PC-3 (cell line): ENCODE measurements at regions not wholly inside any gene's neighbourhood (a gene's known extent, or its start where the extent isn't known, plus 50 kb on each side); places are given as distances from the start of the nearest gene placed in this dataset.

Experiments
- ATAC-seq: fragments of 200-7000 bp; cut with Tn5 transposase; 2 replicates; pipeline ENCODE4 v1.9.1; 2020; ENCODE audit warnings: mild to moderate bottlenecking, moderate library complexity
- BruUV-seq: library from RNA; stranded (reverse); fragments of 400-500 nt; replicated peaks from 2 replicates; lab custom pipeline; 2021; lab: Mats Ljungman, UMichigan
- CTCF ChIA-PET: fragments of 300-600 bp; sonication (Branson Sonifier 250); formaldehyde crosslinking; loops from one replicate; lab custom pipeline; 2022; ENCODE audit warnings: antibody characterized with exemption; lab: Charles Lee
- POLR2A ChIA-PET: fragments of 300-600 bp; sonication (Branson Sonifier 250); formaldehyde crosslinking; loops from one replicate; lab custom pipeline; 2022; ENCODE audit warnings: antibody characterized with exemption; ENCODE audit not compliant: unreplicated experiment; lab: Charles Lee
- DNase-seq: peaks from one replicate; pipeline ENCODE4 v3.0.0-alpha.2; 2015
- H2AFZ ChIP-seq: fragments of 300-600 bp; sonication (generic); 2 replicates; pipeline ENCODE4 v1.6.0; 2016; ENCODE audit warnings: antibody characterized with exemption, low read length
- H3F3A ChIP-seq: fragments of 300-600 bp; sonication (generic); one replicate; pipeline ENCODE4 v1.6.0; 2017; ENCODE audit warnings: antibody characterized with exemption, low read length, control low read depth, mild to moderate bottlenecking; ENCODE audit not compliant: unreplicated experiment
- H3K27ac ChIP-seq: fragments of 300-600 bp; sonication (generic); 2 replicates; pipeline ENCODE4 v1.5.1; 2016; ENCODE audit warnings: mild to moderate bottlenecking, low read length
- H3K27me3 ChIP-seq: fragments of 300-600 bp; sonication (generic); 2 replicates; pipeline ENCODE4 v1.6.1; 2016; ENCODE audit warnings: low read length, mixed read lengths
- H3K36me3 ChIP-seq: fragments of 300-600 bp; sonication (generic); 2 replicates; pipeline ENCODE4 v1.6.1; 2016; ENCODE audit warnings: low read depth, mixed run types, low read length, mixed read lengths
- H3K4me1 ChIP-seq: fragments of 300-600 bp; sonication (generic); 2 replicates; pipeline ENCODE4 v1.5.1; 2016; ENCODE audit warnings: low read length; ENCODE audit not compliant: insufficient read depth
- H3K4me2 ChIP-seq: fragments of 300-600 bp; sonication (generic); 2 replicates; pipeline ENCODE4 v1.6.0; 2016; ENCODE audit warnings: low read length
- H3K4me3 ChIP-seq: fragments of 300-600 bp; sonication (generic); 2 replicates; pipeline ENCODE4 v1.5.1; 2016; ENCODE audit warnings: mild to moderate bottlenecking, low read length, mixed read lengths
- H3K79me2 ChIP-seq: fragments of 300-600 bp; sonication (generic); 2 replicates; pipeline ENCODE4 v1.6.1; 2017; ENCODE audit warnings: low read length, mixed read lengths
- H3K9ac ChIP-seq: fragments of 300-600 bp; sonication (generic); 2 replicates; pipeline ENCODE4 v1.6.0; 2016; ENCODE audit warnings: mild to moderate bottlenecking, low read length
- H3K9me2 ChIP-seq: fragments of 300-600 bp; sonication (generic); replicated peaks from 2 replicates; pipeline ENCODE4 v1.6.1; 2016; ENCODE audit warnings: mixed run types, low read length, mixed read lengths
- H3K9me3 ChIP-seq: fragments of 300-600 bp; sonication (generic); 2 replicates; pipeline ENCODE4 v1.6.1; 2016; ENCODE audit warnings: low read length, mixed read lengths
- H4K20me1 ChIP-seq: fragments of 300-600 bp; sonication (generic); 2 replicates; pipeline ENCODE4 v1.6.1; 2016; ENCODE audit warnings: low read length, mixed read lengths
- EZH2 ChIP-seq: fragments of 300-600 bp; sonication (generic); IDR thresholded peaks from one replicate; pipeline ENCODE4 v1.6.1; 2017; ENCODE audit warnings: antibody characterized with exemption, mild to moderate bottlenecking, low read length; ENCODE audit not compliant: unreplicated experiment
- EZH2phosphoT487 ChIP-seq: fragments of 300-600 bp; sonication (generic); IDR thresholded peaks from 2 replicates; pipeline ENCODE4 v1.6.1; 2018; ENCODE audit warnings: mild to moderate bottlenecking, antibody characterized with exemption, low read length, borderline replicate concordance
- intact Hi-C: fragments of 100-400 bp; cut with micrococcal nuclease; formaldehyde crosslinking; loops from 2 replicates; pipeline ENCODE4 v1.9.0; 2023
- TF ChIP-seq, protein P1 (sequence below): fragments of 300-600 bp; sonication (generic); conservative IDR thresholded peaks from 2 replicates; pipeline ENCODE4 v1.5.1; 2017; ENCODE audit warnings: antibody characterized with exemption, low read depth, mild to moderate bottlenecking, low read length

DNA sequence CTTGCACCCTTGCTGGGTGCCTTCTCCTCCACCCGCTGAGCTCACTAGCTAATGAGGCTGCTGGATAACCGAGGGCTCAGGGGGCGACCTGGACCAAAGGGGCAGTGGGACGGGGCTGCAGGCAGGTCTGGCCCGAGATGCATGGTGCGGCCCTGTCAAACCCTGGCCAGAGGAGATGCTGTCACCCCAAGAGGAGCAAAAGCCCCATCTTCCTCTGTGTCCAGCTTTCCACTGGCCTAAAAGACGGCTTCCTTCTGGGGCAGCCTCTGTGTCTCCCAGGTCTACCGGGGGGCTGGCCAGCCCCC lies 261.8 kb downstream of the TBC1D4 start:
- Histone ChIP-seq H4K20me1 (no peaks in the 10 kb centered on the region), H3F3A (no peaks in the 10 kb centered on the region), H3K9me3 (no peaks in the 10 kb centered on the region), H3K27me3 (no peaks in the 10 kb centered on the region), H3K9ac (no peak overlapping the region), H3K79me2 (no peaks in the 10 kb centered on the region), H3K27ac (no peak overlapping the region), H3K4me1 (peaks cover 11% of the 10 kb centered on the region; the same call in 1 of the 2 replicates), H3K9me2 (no peaks in the 10 kb centered on the region), H2AFZ (peak overlapping the region; percentile 94), H3K36me3 (no peaks in the 10 kb centered on the region; the same call in 1 of the 2 replicates), H3K4me3 (peak overlapping the region; percentile 64; the same call in 1 of the 2 replicates), H3K4me2 (peak overlapping the region; percentile 83)
- ATAC-seq (no peak), DNase-seq (no peak)
- CTCF ChIA-PET = interaction anchor here (0.5 kb wide), 1 partner anchor 932 kb away, joined by 4 read pairs; no protein-coding TSS in a partner anchor
- BruUV-seq = no TSS peak
- intact Hi-C loops = loop anchor here (5.0 to 10.0 kb wide), 2 partner anchors 37 to 935 kb away; no protein-coding TSS in a partner anchor
- POLR2A ChIA-PET = interaction anchor here (0.6 kb wide), 1 partner anchor 712 kb away, joined by 3 read pairs; no protein-coding TSS in a partner anchor
- TF ChIP-seq EZH2 (no peak), EZH2phosphoT487 (no peak)
- TF ChIP-seq, protein P1, sequence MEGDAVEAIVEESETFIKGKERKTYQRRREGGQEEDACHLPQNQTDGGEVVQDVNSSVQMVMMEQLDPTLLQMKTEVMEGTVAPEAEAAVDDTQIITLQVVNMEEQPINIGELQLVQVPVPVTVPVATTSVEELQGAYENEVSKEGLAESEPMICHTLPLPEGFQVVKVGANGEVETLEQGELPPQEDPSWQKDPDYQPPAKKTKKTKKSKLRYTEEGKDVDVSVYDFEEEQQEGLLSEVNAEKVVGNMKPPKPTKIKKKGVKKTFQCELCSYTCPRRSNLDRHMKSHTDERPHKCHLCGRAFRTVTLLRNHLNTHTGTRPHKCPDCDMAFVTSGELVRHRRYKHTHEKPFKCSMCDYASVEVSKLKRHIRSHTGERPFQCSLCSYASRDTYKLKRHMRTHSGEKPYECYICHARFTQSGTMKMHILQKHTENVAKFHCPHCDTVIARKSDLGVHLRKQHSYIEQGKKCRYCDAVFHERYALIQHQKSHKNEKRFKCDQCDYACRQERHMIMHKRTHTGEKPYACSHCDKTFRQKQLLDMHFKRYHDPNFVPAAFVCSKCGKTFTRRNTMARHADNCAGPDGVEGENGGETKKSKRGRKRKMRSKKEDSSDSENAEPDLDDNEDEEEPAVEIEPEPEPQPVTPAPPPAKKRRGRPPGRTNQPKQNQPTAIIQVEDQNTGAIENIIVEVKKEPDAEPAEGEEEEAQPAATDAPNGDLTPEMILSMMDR = no peak

DNA sequence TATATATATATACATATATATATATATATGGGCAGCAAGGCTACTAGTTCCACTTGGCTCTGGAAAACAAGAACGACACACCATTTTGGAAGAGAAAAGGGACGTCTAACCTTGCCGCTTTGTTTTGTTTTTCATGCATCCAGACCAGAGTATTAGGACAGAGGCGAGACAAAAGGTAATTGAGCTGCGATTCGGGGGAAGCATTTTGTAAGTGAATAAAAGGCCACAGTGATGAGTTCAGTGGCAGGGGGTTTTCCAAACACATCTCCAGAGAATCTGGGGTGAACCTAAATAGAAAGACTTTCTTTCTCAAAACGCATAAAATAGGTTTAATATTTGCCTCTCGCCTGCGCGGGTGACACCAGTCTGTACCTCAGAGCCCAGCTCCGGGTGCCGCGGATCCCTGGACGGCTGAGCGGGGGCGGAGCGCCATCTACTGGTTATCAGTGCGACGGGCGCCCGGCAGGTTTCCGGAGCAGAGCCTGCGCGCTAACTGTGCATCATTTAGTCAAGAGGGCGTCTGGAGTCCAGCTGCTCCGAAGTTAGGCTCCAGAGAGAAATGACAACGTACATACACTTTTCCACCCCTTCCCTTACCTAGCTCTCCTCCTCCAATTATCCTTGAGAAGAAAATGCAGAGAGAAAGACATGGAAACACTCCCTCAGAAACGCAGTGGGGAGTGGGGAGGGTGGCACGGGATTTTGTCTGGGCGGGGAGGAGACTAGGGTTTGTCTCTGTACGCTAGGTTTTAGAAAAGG lies 262.3 kb downstream of the TBC1D4 start:
- Histone ChIP-seq H3K4me3 (peak overlapping the region; percentile 64), H3K4me2 (peak overlapping the region; percentile 83), H3K27ac (no peak overlapping the region), H3K27me3 (no peaks in the 10 kb centered on the region), H3F3A (no peaks in the 10 kb centered on the region), H3K4me1 (peaks cover 11% of the 10 kb centered on the region; the same call in 1 of the 2 replicates), H3K9ac (peak overlapping the region; percentile 58), H3K9me2 (no peaks in the 10 kb centered on the region), H2AFZ (peak overlapping the region; percentile 94), H4K20me1 (no peaks in the 10 kb centered on the region), H3K79me2 (no peaks in the 10 kb centered on the region), H3K9me3 (no peaks in the 10 kb centered on the region), H3K36me3 (no peaks in the 10 kb centered on the region; the same call in 1 of the 2 replicates)
- peak; percentile 72 for DNase-seq
- ChIA-PET CTCF (interaction anchor here (0.5 kb wide), 1 partner anchor 932 kb away, joined by 4 read pairs; no protein-coding TSS in a partner anchor), POLR2A (interaction anchor here (0.6 kb wide), 1 partner anchor 711 kb away, joined by 3 read pairs; no protein-coding TSS in a partner anchor)
- intact Hi-C loops = loop anchor here (1.0 to 10.0 kb wide), 7 partner anchors 38 to 935 kb away; no protein-coding TSS in a partner anchor
- TF ChIP-seq EZH2phosphoT487 = no peak
- TF ChIP-seq, protein P1 = peak; percentile 89
- ATAC-seq = peak; percentile 98
- no TSS peak for BruUV-seq

DNA sequence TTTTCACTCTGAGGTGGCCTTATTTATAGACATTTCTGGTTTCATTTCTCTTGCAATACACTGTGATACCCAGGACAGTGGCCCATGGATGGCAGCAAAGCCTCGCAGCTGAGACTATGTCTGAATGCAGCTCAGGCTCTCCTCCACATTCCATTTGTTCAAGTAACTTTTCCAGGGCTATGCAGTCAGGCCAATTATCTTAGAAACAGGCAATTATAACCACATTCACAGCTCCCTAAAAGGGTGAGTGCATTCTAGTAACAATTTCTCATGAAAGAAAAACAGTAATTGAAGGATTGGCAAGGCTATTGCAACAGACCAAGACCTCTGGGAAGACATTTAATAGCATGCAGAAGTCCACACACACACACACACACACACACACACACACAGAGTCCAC lies 264.0 kb downstream of the TBC1D4 start:
- TF ChIP-seq EZH2 (no peak), EZH2phosphoT487 (no peak)
- TF ChIP-seq, protein P1 = no peak
- peak; percentile 3 for DNase-seq
- CTCF ChIA-PET = no interaction called here

More for the DNA sequence above, 264.0 kb downstream of the TBC1D4 start:
- intact Hi-C loops = loop anchor here (5.0 to 10.0 kb wide), 4 partner anchors 231 to 773 kb away; no protein-coding TSS in a partner anchor
- Histone ChIP-seq H3K27me3 (no peaks in the 10 kb centered on the region), H3K4me3 (no peak overlapping the region), H3K79me2 (no peaks in the 10 kb centered on the region), H3K9me2 (no peaks in the 10 kb centered on the region), H3F3A (no peaks in the 10 kb centered on the region), H4K20me1 (no peaks in the 10 kb centered on the region), H2AFZ (no peak overlapping the region), H3K36me3 (no peaks in the 10 kb centered on the region; the same call in 1 of the 2 replicates), H3K9ac (no peak overlapping the region), H3K4me2 (no peak overlapping the region), H3K27ac (no peak overlapping the region), H3K9me3 (no peaks in the 10 kb centered on the region), H3K4me1 (peaks cover 6% of the 10 kb centered on the region; the same call in 1 of the 2 replicates)
- POLR2A ChIA-PET = no interaction called here
- BruUV-seq = no TSS peak
- ATAC-seq = no peak
